GM12891 (cell line): ENCODE measurements at regions not wholly inside any gene's neighbourhood (a gene's known extent, or its start where the extent isn't known, plus 50 kb on each side); places are given as distances from the start of the nearest gene placed in this dataset.

Experiments used
- DNase-seq: peaks from one replicate; pipeline ENCODE4 v3.0.0; 2011; ENCODE audit warnings: low spot score; ENCODE audit not compliant: insufficient read length
- FAIRE-seq: peaks from 2 replicates; lab custom pipeline; 2011; peaks lifted over from hg19 to GRCh38; lab: Jason Lieb, UNC
- PAX5 ChIP-seq: IDR thresholded peaks from 2 replicates; pipeline ENCODE4 v1.6.1; 2011; ENCODE audit warnings: low read length, moderate library complexity, mild to moderate bottlenecking; ENCODE audit not compliant: insufficient read depth, severe bottlenecking
- POLR2A ChIP-seq: IDR thresholded peaks from 2 replicates; pipeline ENCODE4 v1.6.1; 2011; ENCODE audit warnings: low read depth, low read length, control low read depth
- POLR2AphosphoS5 ChIP-seq: IDR thresholded peaks from 2 replicates; pipeline ENCODE4 v1.6.1; 2011; ENCODE audit warnings: low read depth, low read length, control low read depth
- POU2F2 ChIP-seq: IDR thresholded peaks from 2 replicates; pipeline ENCODE4 v1.6.1; 2011; ENCODE audit warnings: low read depth, mild to moderate bottlenecking, control low read depth, low read length, moderate library complexity
- SPI1 ChIP-seq: IDR thresholded peaks from 2 replicates; pipeline ENCODE4 v1.6.1; 2011; ENCODE audit warnings: low read depth, low read length, control low read depth
- TAF1 ChIP-seq: IDR thresholded peaks from 2 replicates; pipeline ENCODE4 v1.6.1; 2011; ENCODE audit warnings: low read depth, low read length, control low read depth

DNA sequence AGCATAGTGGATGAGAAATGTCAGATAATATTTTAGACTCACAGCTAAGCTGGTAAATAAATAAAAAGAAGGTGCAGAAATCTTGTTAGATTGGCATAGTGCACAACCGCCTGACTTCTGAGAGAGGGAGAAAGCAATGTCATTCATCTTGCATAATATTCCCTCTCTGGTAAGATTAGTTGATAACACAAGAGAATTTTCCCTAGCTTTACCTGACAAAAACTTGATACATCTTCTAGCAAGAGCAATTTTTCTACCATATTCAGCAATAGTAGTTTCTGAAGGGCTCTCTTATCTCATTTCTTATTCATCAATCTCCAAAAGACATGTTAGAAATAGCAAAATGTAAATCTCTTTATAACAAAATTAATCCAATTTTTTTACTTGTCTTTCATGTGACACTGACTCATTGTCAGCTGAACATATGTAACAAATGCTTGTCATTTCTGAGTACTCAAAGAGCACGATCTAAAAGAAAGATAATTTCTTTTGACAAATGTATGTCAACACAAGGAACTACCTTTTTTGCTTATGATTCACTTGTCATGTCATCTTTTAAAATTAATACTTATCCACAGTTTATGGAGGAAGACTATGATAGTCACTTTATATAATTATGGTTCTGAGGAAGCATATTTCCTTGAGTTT, 240.0 kb downstream of the ARAP2 start:
- FAIRE-seq (no peak), DNase-seq (no peak)
- TF ChIP-seq PAX5 (no peak), TAF1 (no peak), POLR2AphosphoS5 (no peak), POLR2A (no peak), POU2F2 (no peak), SPI1 (no peak)

GRCh38 chr4:36006226-36006625, 238.1 kb downstream of the ARAP2 start:
- FAIRE-seq, result no peak
- no peak for TF ChIP-seq TAF1

DNA sequence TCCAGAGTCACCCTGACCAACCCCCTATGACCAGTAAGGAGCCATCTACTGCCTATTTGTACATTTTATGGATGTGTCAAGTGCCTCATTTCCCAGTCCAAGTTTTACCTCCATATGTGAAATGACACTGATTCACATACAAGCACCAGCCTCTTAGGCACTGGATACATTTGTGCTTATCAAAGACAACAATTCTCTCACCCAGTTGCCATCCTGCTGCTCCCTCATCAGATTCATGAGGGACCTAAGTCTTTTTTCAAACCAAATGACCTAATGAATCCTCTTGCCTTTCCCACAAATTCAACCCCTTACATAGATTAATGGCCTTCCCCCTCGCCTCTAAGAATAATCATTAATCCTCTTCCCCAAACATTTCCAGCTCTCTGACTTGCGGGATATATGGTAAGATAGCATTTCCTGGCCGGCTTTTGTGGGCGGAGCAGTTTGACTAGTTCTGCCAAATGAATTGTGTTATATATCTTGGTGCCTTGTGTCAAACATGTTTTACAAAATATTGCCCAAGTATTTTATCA, 233.9 kb downstream of the ARAP2 start:
- DNase-seq, result no peak
- TF ChIP-seq PAX5 (no peak), POLR2AphosphoS5 (no peak), TAF1 (no peak), SPI1 (no peak), POU2F2 (no peak), POLR2A (no peak)
- no peak for FAIRE-seq

More at GRCh38 chr4:36006226-36006625, 238.1 kb downstream of the ARAP2 start:
- no peak for DNase-seq

DNA sequence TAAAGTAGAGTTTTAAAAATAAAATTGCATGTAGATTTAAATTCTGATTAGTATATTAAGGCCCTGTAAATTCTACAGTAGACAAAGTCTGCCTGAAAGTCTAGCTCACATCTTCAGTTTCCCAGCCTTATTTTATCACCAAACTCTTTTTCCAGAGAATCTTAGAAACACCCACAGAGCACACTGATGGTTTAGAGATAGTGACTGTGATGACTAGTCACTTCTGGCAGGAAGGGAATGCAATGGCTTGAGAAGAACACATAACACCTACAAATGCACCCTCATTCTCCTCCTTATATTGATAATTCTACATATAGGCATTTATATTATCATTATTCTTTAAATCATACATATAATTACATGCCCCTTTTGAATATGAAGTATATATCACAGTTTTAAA, 232.9 kb downstream of the ARAP2 start:
- no peak for TF ChIP-seq SPI1
- FAIRE-seq (no peak), DNase-seq (no peak)

DNA sequence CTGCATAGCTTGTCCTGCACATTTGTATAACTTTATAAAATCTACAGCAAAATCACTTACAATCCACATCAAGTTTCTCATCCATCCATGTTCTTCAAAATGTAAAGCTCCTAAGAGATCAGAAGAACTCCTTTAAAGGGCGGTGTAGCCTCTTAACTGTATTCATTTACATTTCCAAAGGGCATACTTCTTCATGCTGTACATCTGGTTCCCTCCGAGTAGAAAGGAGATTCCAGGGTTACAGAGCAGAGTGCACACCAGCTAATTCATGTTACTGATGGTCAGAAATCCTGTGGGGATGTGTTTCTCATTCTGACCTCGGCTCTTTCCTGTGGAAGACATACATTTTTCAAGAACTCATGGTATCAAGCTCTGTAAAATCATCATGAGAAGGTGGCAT, 231.8 kb downstream of the ARAP2 start:
- FAIRE-seq, result no peak
- TF ChIP-seq PAX5 (no peak), SPI1 (no peak), POLR2A (no peak), TAF1 (no peak), POU2F2 (no peak), POLR2AphosphoS5 (no peak)
- DNase-seq, result no peak

- no peak for TF ChIP-seq POU2F2
- TF ChIP-seq POLR2AphosphoS5, result no peak
- TF ChIP-seq TAF1, result no peak
- no peak for TF ChIP-seq PAX5
- no peak for TF ChIP-seq SPI1
- no peak for TF ChIP-seq POLR2A
- DNase-seq, result no peak
- FAIRE-seq, result no peak
These were observed 231.1 kb downstream of the ARAP2 start for GRCh38 chr4:36013206-36013605.
